ENCODE measurements at regions not wholly inside any gene's neighbourhood (a gene's known extent, or its start where the extent isn't known, plus 50 kb on each side); places are given as distances from the start of the nearest gene placed in this dataset.

GRCh38 chr3:182220013-182220412, 508.3 kb downstream of the SOX2 start:
- DNase-seq = no peak

GRCh38 chr3:182220471-182220870, 508.7 kb downstream of the SOX2 start:
- no peak for DNase-seq

- no peak for DNase-seq
Measured at GRCh38 chr3:182226995-182227394, 515.3 kb downstream of the SOX2 start.

- DNase-seq = no peak
Measured at GRCh38 chr3:182233405-182233804, 521.7 kb downstream of the SOX2 start.

- no peak for DNase-seq
Measured at GRCh38 chr3:182233957-182234356, 522.2 kb downstream of the SOX2 start.

- DNase-seq = no peak
Measured at GRCh38 chr3:182234881-182235280, 523.2 kb downstream of the SOX2 start.

GRCh38 chr3:182235504-182235903, 523.8 kb downstream of the SOX2 start:
- DNase-seq = no peak

- DNase-seq = no peak
Measured at GRCh38 chr3:182238126-182238525, 526.4 kb downstream of the SOX2 start.

- no peak for DNase-seq
Measured at GRCh38 chr3:182239316-182239715, 527.6 kb downstream of the SOX2 start.

- no peak for DNase-seq
Measured at GRCh38 chr3:182240474-182240873, 528.7 kb downstream of the SOX2 start.

GRCh38 chr3:182241196-182241765, 529.6 kb downstream of the SOX2 start:
- DNase-seq = no peak

- peak; percentile 33 for DNase-seq
Measured at GRCh38 chr3:182241766-182242488, 530.2 kb downstream of the SOX2 start.

GRCh38 chr3:182242489-182242942, 530.8 kb downstream of the SOX2 start:
- DNase-seq = no peak

- no peak for DNase-seq
Measured at GRCh38 chr3:182243625-182244024, 531.9 kb downstream of the SOX2 start.

- DNase-seq = peak; percentile 10
Measured at GRCh38 chr3:182244222-182244971, 532.7 kb downstream of the SOX2 start.

- no peak for DNase-seq
Measured at GRCh38 chr3:182245059-182245458, 533.3 kb downstream of the SOX2 start.

- no peak for DNase-seq
Measured at GRCh38 chr3:182246870-182247269, 535.1 kb downstream of the SOX2 start.

- DNase-seq = no peak
Measured at GRCh38 chr3:182248349-182248880, 536.7 kb downstream of the SOX2 start.

GRCh38 chr3:182252802-182253201, 540.5 kb upstream of the ATP11B start:
- no peak for DNase-seq

GRCh38 chr3:182255158-182255557, 538.1 kb upstream of the ATP11B start:
- DNase-seq = no peak

- DNase-seq = no peak
Measured at GRCh38 chr3:182257361-182257760, 535.9 kb upstream of the ATP11B start.

GRCh38 chr3:182258538-182259177, 534.6 kb upstream of the ATP11B start:
- DNase-seq = peak; percentile 2

- peak; percentile 18 for DNase-seq
Measured at GRCh38 chr3:182259579-182259978, 533.7 kb upstream of the ATP11B start.
